ENCODE measurements at regions not wholly inside any gene's neighbourhood (a gene's known extent, or its start where the extent isn't known, plus 50 kb on each side); places are given as distances from the start of the nearest gene placed in this dataset.

DNA sequence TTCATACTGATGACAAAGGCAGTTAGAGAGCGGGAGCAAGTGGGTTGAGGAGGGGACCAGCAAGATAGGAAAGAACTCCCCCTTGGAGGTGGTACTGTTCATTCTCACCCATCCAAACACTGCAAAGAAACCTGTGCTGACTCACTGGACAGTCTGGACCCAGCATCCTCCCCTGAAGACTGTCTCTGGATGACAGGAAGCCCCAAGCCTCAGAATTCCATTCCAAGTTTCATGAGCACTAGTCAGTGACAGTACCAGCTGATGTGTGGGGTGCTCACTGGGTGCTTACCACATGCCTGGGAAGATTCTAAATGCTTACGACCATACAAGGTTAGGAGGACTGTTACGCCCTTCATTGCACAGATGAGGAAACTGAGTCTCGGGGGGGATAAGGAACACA lies 160.9 kb downstream of the IGLL1 start:
- TF ChIP-seq, protein P1, sequence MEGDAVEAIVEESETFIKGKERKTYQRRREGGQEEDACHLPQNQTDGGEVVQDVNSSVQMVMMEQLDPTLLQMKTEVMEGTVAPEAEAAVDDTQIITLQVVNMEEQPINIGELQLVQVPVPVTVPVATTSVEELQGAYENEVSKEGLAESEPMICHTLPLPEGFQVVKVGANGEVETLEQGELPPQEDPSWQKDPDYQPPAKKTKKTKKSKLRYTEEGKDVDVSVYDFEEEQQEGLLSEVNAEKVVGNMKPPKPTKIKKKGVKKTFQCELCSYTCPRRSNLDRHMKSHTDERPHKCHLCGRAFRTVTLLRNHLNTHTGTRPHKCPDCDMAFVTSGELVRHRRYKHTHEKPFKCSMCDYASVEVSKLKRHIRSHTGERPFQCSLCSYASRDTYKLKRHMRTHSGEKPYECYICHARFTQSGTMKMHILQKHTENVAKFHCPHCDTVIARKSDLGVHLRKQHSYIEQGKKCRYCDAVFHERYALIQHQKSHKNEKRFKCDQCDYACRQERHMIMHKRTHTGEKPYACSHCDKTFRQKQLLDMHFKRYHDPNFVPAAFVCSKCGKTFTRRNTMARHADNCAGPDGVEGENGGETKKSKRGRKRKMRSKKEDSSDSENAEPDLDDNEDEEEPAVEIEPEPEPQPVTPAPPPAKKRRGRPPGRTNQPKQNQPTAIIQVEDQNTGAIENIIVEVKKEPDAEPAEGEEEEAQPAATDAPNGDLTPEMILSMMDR (IDR thresholded peaks at IDR 0.05): no peak
- TF ChIP-seq EZH2phosphoT487 (IDR thresholded peaks at IDR 0.05) (no peak), EZH2 (IDR thresholded peaks at IDR 0.05) (no peak)

Measured in neural progenitor cell (in vitro differentiated cells).